ENCODE measurements at regions not wholly inside any gene's neighbourhood (a gene's known extent, or its start where the extent isn't known, plus 50 kb on each side); places are given as distances from the start of the nearest gene placed in this dataset.

- in situ Hi-C loops (cut with MboI) (no loop called here), intact Hi-C loops (cut with micrococcal nuclease; ENCODE audit: unreplicated experiment) (no loop called here)
- no peak overlapping the region for H2AFZ ChIP-seq (ENCODE audit: control insufficient read depth, low read depth, low read length)
- SMC1A ChIA-PET (ENCODE audit: uncharacterized antibody, unreplicated experiment) = interaction anchor here (0.7 kb wide), 1 partner anchor 17 kb away, joined by 6 read pairs; no protein-coding TSS in a partner anchor
- no peaks in the 10 kb centered on the region for H3K79me2 ChIP-seq (ENCODE audit: control insufficient read depth, insufficient read depth, low read length)
- WGBS (ENCODE audit: insufficient coverage, insufficient replicate concordance, low lambda C conversion rate, missing lambda C conversion rate) = 0% methylated on average over 1 of the region's 1 CpG
- no peak overlapping the region for H3K9ac ChIP-seq (ENCODE audit: control insufficient read depth, insufficient read depth, low read length)
- POLR2A ChIA-PET = no interaction called here
- H3K4me3 ChIP-seq = no peak overlapping the region
- H3K4me2 ChIP-seq (ENCODE audit: control insufficient read depth, insufficient read depth) = no peak overlapping the region
- no peaks in the 10 kb centered on the region for H3K27me3 ChIP-seq (replicated peaks in 1 of 2; ENCODE audit: control insufficient read depth in 2 of 2, insufficient read depth in 2 of 2, low read length in 1 of 2)
- ATAC-seq (no peak), DNase-seq (ENCODE audit: low read depth, low spot score) (no peak), FAIRE-seq (no peak)
- no peaks in the 10 kb centered on the region for H3K4me1 ChIP-seq (ENCODE audit: control insufficient read depth, insufficient read depth, low read length)
- H4K20me1 ChIP-seq (ENCODE audit: control insufficient read depth, insufficient read depth) = no peaks in the 10 kb centered on the region
- CTCF ChIA-PET = no interaction called here
- no peak overlapping the region for H3K27ac ChIP-seq (ENCODE audit: control insufficient read depth, insufficient read depth)
- no peak for TF ChIP-seq POLR2AphosphoS5 (IDR thresholded peaks at IDR 0.05; ENCODE audit: low read length)
- no peak for TF ChIP-seq SIX5 (IDR thresholded peaks at IDR 0.05; ENCODE audit: low read depth, low read length, severe bottlenecking)
- no peak for TF ChIP-seq BCL11A (IDR thresholded peaks at IDR 0.05; ENCODE audit: low read depth, low read length)
- no peak for TF ChIP-seq MXI1 (IDR thresholded peaks at IDR 0.05; ENCODE audit: low read depth, low read length)
- TF ChIP-seq TCF12 (IDR thresholded peaks at IDR 0.05; ENCODE audit: low read depth, low read length) = no peak
- TF ChIP-seq SMAD1 (IDR thresholded peaks at IDR 0.05; ENCODE audit: low read depth, partially characterized antibody) = no peak
- TF ChIP-seq EP300 (IDR thresholded peaks at IDR 0.05; ENCODE audit: borderline replicate concordance in 1 of 2, control insufficient read depth in 1 of 2, low read depth in 2 of 2, low read length in 2 of 2) = no peak
- TF ChIP-seq IKZF1 (conservative IDR thresholded peaks at IDR 0.05) = no peak
- no peak for TF ChIP-seq CEBPB (IDR thresholded peaks at IDR 0.05; ENCODE audit: borderline replicate concordance in 1 of 2, low read depth in 2 of 2, low read length in 2 of 2)
- no peak for TF ChIP-seq RELA (IDR thresholded peaks at IDR 0.05; ENCODE audit: borderline replicate concordance, partially characterized antibody)
- no peak for TF ChIP-seq MYC (IDR thresholded peaks at IDR 0.05; ENCODE audit: insufficient read depth, insufficient read length, insufficient replicate concordance, low read length, severe bottlenecking)
- TF ChIP-seq MYB (IDR thresholded peaks at IDR 0.05; ENCODE audit: borderline replicate concordance, low read depth, low read length) = no peak
- no peak for TF ChIP-seq FOXM1 (IDR thresholded peaks at IDR 0.05; ENCODE audit: low read depth, low read length)
- H3K36me3 ChIP-seq (ENCODE audit: control insufficient read depth in 2 of 2, insufficient read depth in 2 of 2, low read length in 1 of 2) = no peaks in the 10 kb centered on the region
- H3K9me3 ChIP-seq (replicated peaks; ENCODE audit: control insufficient read depth, insufficient read depth, low read length) = no peaks in the 10 kb centered on the region
- BruUV-seq (replicated peaks) = no TSS peak
- RAD21 ChIA-PET (ENCODE audit: unreplicated experiment) = no interaction called here
Measured at GRCh38 chr4:124997124-124997523, 284.6 kb upstream of the ANKRD50 start.

Measured in GM12878 (cell line).